DND-41 (cell line): ENCODE measurements at regions not wholly inside any gene's neighbourhood (a gene's known extent, or its start where the extent isn't known, plus 50 kb on each side); places are given as distances from the start of the nearest gene placed in this dataset.

Source experiments
- ATAC-seq: fragments of 200-7000 bp; cut with Tn5 transposase; 3 replicates; pipeline ENCODE4 v1.9.1; 2021; ENCODE audit warnings: low read depth; ENCODE audit not compliant: insufficient read depth
- DNase-seq: peaks from one replicate; pipeline ENCODE4 v3.0.0-alpha.2; 2020
- H2AFZ ChIP-seq: 2 replicates; pipeline ENCODE4 v1.6.0; 2012; ENCODE audit warnings: low read depth, low read length
- H3K27ac ChIP-seq: 2 replicates; pipeline ENCODE4 v1.5.1; 2012; ENCODE audit warnings: low read length, inconsistent platforms
- H3K27me3 ChIP-seq: fragments of 200-600 bp; sonication (generic); 2 replicates; pipeline ENCODE4 v1.6.0; 2012; ENCODE audit warnings: low read length, mild to moderate bottlenecking, inconsistent platforms; ENCODE audit not compliant: insufficient read depth, poor library complexity
- H3K36me3 ChIP-seq: 2 replicates; pipeline ENCODE4 v1.5.1; 2012; ENCODE audit warnings: low read length, inconsistent platforms; ENCODE audit not compliant: insufficient read depth
- H3K4me1 ChIP-seq: 2 replicates; pipeline ENCODE4 v1.5.1; 2012; ENCODE audit warnings: mild to moderate bottlenecking, low read length; ENCODE audit not compliant: insufficient read depth
- H3K4me2 ChIP-seq: 2 replicates; pipeline ENCODE4 v1.6.0; 2012; ENCODE audit warnings: mild to moderate bottlenecking, moderate library complexity, low read length, inconsistent platforms; ENCODE audit not compliant: insufficient read depth
- H3K4me3 ChIP-seq, 2 experiments: fragments of 200-600 bp in 1 of 2; shearing (Covaris generic) in 1 of 2; 2 replicates each; pipeline ENCODE4 v1.5.1; 2012 to 2016; ENCODE audit warnings: inconsistent platforms in 2 of 2, low read length in 2 of 2, mild to moderate bottlenecking in 2 of 2, low read depth in 1 of 2, moderate library complexity in 1 of 2
- H3K79me2 ChIP-seq: 2 replicates; pipeline ENCODE4 v1.6.0; 2012; ENCODE audit warnings: low read length, inconsistent platforms; ENCODE audit not compliant: insufficient read depth
- H3K9ac ChIP-seq: 2 replicates; pipeline ENCODE4 v1.6.0; 2012; ENCODE audit warnings: low read depth, mild to moderate bottlenecking, inconsistent platforms, low read length, moderate library complexity
- H3K9me3 ChIP-seq: 2 replicates; pipeline ENCODE4 v1.5.1; 2012; ENCODE audit warnings: low read length, moderate library complexity, mild to moderate bottlenecking, inconsistent platforms; ENCODE audit not compliant: insufficient read depth, severe bottlenecking
- H4K20me1 ChIP-seq: 2 replicates; pipeline ENCODE4 v1.6.0; 2012; ENCODE audit warnings: low read length; ENCODE audit not compliant: insufficient read depth
- EZH2 ChIP-seq: IDR thresholded peaks from 3 replicates; pipeline ENCODE4 v1.6.1; 2012; ENCODE audit warnings: borderline replicate concordance, low read depth, mild to moderate bottlenecking, moderate library complexity, low read length, inconsistent platforms; ENCODE audit not compliant: severe bottlenecking
- TF ChIP-seq, protein P1 (sequence below): IDR thresholded peaks from 2 replicates; pipeline ENCODE4 v1.5.1; 2012; ENCODE audit warnings: borderline replicate concordance, low read length, moderate library complexity, mild to moderate bottlenecking; ENCODE audit not compliant: poor library complexity, severe bottlenecking; ENCODE audit errors: extremely low read depth

DNA sequence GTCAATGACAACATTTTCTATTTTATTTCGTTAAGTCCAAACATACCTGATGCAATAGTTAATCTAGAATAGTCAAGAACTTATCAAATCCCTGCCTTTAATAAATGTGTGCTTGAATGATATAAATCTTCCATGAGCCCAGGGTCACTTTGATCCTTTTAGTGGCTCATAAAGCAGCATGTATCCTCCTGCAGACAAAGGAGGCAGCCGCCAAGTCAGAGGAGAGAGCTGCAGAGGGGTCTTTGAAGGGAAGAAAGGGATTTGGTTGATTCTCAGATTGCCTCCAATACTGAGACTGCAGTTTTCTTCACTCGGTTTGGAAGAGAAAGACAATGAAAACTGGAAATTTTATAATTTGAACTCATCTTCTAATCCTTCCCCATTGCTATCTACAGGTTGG is 378.4 kb upstream of the PIK3C3 start:
- H3K9me3 ChIP-seq, result no peaks in the 10 kb centered on the region
- no peak overlapping the region for H2AFZ ChIP-seq
- H4K20me1 ChIP-seq, result no peaks in the 10 kb centered on the region
- H3K4me1 ChIP-seq, result no peaks in the 10 kb centered on the region
- DNase-seq (no peak), ATAC-seq (no peak)
- H3K27me3 ChIP-seq, result no peaks in the 10 kb centered on the region
- no peak overlapping the region for H3K9ac ChIP-seq
- H3K79me2 ChIP-seq, result no peaks in the 10 kb centered on the region
- H3K36me3 ChIP-seq, result no peaks in the 10 kb centered on the region
- TF ChIP-seq, protein P1, sequence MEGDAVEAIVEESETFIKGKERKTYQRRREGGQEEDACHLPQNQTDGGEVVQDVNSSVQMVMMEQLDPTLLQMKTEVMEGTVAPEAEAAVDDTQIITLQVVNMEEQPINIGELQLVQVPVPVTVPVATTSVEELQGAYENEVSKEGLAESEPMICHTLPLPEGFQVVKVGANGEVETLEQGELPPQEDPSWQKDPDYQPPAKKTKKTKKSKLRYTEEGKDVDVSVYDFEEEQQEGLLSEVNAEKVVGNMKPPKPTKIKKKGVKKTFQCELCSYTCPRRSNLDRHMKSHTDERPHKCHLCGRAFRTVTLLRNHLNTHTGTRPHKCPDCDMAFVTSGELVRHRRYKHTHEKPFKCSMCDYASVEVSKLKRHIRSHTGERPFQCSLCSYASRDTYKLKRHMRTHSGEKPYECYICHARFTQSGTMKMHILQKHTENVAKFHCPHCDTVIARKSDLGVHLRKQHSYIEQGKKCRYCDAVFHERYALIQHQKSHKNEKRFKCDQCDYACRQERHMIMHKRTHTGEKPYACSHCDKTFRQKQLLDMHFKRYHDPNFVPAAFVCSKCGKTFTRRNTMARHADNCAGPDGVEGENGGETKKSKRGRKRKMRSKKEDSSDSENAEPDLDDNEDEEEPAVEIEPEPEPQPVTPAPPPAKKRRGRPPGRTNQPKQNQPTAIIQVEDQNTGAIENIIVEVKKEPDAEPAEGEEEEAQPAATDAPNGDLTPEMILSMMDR, result no peak
- no peak for TF ChIP-seq EZH2
- H3K4me3 ChIP-seq, result no peak overlapping the region
- H3K27ac ChIP-seq, result no peak overlapping the region
- no peak overlapping the region for H3K4me2 ChIP-seq

DNA sequence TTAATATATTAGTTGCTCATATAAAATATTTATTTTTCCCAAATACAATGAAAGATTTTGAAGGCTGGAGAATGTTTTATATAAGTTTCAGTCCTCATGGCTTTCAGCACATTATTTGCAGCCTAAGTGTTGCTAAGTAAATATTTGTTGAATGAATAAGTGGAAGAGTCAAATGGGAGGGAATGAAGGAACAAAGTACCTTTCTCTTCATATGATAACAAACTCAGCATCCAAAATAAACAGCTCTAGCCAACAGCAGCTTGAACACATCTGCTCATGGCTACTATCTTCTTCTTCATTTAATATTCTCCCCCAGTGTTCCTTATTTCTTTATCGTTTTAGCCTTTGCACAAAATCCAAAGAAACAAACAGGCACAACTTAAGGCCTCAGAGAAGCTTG is 385.2 kb upstream of the PIK3C3 start:
- Histone ChIP-seq H3K4me3 (no peak overlapping the region), H2AFZ (no peak overlapping the region), H3K4me1 (no peaks in the 10 kb centered on the region), H4K20me1 (no peaks in the 10 kb centered on the region), H3K36me3 (no peaks in the 10 kb centered on the region), H3K4me2 (no peak overlapping the region), H3K9ac (no peak overlapping the region), H3K27me3 (no peaks in the 10 kb centered on the region), H3K27ac (no peak overlapping the region), H3K9me3 (no peaks in the 10 kb centered on the region), H3K79me2 (no peaks in the 10 kb centered on the region)
- TF ChIP-seq, protein P1, result no peak
- no peak for TF ChIP-seq EZH2
- no peak for DNase-seq
- no peak for ATAC-seq

DNA sequence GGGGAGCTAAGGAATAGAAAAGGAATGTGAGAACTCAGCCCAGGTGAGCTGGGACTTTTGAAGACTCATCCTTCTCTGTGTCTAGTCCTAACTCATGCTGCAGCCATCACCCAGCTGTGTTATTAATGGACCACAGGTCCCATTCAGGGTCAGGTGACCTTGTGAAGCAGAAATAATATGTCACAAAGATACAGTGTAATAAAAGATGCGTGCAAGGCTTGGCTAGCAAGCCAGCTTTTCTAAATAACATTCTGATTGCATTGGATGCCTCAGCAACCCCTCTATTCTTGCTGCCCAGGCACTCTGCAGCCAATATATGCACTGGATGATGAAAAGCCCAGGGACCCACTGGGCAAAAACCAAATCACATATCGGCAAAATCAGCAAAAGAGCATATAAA is 393.1 kb upstream of the PIK3C3 start:
- TF ChIP-seq, protein P1, result no peak
- no peak for TF ChIP-seq EZH2
- H3K27me3 ChIP-seq, result no peaks in the 10 kb centered on the region
- no peak overlapping the region for H2AFZ ChIP-seq
- H3K27ac ChIP-seq, result no peak overlapping the region
- H3K4me2 ChIP-seq, result no peak overlapping the region
- DNase-seq (no peak), ATAC-seq (no peak)
- no peak overlapping the region for H3K9ac ChIP-seq
- H3K9me3 ChIP-seq, result no peaks in the 10 kb centered on the region
- no peaks in the 10 kb centered on the region for H4K20me1 ChIP-seq
- no peak overlapping the region for H3K4me3 ChIP-seq
- H3K79me2 ChIP-seq, result no peaks in the 10 kb centered on the region
- H3K36me3 ChIP-seq, result no peaks in the 10 kb centered on the region
- no peaks in the 10 kb centered on the region for H3K4me1 ChIP-seq

DNA sequence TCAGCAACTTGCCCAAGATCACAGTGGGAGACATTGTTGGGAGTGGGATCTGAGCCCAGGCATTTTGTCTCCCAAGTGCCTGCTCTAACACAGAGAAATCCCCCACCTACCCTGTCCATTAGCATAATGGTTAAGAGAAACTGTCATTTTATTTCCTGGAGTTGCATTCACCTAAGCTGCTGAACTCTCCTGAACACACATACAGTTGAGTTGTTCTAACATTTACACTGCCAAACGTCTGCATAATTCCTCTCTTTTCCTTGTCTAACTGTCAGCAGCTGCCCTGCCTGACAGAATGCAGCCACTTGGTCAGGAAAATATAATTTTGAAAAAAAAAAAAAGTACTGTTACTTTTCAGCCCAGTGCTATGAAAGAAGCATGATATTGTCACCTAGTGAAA is 396.3 kb upstream of the PIK3C3 start:
- Histone ChIP-seq H4K20me1 (no peaks in the 10 kb centered on the region), H3K4me2 (no peak overlapping the region), H3K4me1 (no peaks in the 10 kb centered on the region), H3K27ac (no peak overlapping the region), H3K9me3 (no peaks in the 10 kb centered on the region), H3K4me3 (no peak overlapping the region), H3K36me3 (no peaks in the 10 kb centered on the region), H3K9ac (no peak overlapping the region), H3K79me2 (no peaks in the 10 kb centered on the region), H3K27me3 (no peaks in the 10 kb centered on the region), H2AFZ (no peak overlapping the region)
- no peak for ATAC-seq
- no peak for DNase-seq
- TF ChIP-seq, protein P1, result no peak
- TF ChIP-seq EZH2, result no peak
